ENCODE measurements at regions not wholly inside any gene's neighbourhood (a gene's known extent, or its start where the extent isn't known, plus 50 kb on each side); places are given as distances from the start of the nearest gene placed in this dataset.

GRCh38 chr7:31398815-31399214 lies 58.3 kb upstream of the NEUROD6 start:
- no peak for DNase-seq

GRCh38 chr7:31407178-31407676 lies 66.7 kb upstream of the NEUROD6 start:
- no peak for DNase-seq

DNA sequence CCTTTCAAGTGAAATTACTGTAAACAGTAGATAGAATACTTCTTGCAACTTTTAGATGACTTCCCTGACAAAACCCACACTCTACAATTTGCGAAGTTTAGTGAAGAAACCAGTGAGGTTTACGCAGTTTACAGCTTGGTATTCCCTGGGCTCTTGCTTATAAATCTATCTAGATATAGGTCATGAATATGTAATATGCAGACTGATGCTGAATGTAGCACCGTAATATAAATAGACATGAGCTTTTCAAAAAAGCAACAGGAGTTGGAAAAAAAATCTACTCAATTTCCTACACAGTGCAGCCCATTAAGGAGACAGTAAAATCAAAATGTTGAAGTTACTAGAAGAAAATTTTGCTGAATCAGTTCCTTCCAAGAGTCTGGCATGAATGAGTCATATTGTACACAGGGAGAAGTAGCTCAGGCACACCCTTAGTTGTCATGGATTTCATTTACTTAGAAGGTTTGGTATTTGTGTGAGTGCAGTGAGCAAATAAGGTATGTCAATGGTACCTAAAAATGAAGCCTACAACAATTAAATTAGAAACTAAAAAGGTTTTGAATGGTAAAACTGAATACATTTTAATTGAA lies 67.7 kb upstream of the NEUROD6 start:
- DNase-seq: no peak

GRCh38 chr7:31410265-31410664 lies 69.7 kb upstream of the NEUROD6 start:
- DNase-seq: no peak

- no peak for DNase-seq
Observed at GRCh38 chr7:31411416-31411815, 70.9 kb upstream of the NEUROD6 start.

DNA sequence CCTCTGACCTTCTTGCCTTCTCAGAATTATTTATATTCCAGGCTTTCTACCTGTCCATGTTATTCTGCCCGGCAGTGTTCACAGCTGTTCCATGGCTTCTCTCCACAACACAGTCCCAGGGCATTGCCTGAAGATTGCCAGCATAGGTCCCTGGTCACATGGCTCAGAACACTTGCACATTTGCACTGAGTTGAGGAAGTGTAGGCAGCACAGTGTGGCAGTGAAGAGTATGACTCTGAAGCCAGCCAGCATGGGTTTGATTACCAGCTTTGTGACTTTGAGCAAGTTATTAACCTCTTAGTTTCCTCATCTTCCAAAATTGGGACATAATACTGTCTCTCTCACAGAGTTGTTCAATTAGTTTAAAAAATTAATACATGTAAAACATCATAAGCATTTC lies 73.2 kb upstream of the NEUROD6 start:
- DNase-seq: no peak

DNA sequence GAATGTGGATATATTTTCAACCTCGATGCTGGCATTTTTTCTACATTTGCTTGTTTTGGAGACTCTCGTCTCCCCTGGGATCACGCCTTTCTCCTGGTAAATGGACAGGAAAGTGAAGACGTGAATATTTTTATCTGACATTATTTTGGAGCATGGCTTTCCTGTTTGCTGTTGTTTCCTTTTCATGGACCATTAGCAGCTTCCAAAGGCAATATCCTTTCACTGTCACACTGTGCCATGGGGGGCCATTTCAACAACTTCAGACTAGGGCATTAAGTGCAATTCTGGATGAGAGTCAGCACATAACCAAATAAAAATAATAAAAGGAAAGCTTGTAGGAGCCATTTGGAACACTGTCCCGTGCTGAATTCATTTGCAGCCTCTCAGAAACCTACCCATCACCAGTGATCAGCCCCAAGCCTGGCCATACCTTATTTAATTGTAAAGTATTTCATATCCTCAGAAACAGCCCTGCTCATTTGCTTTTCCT lies 75.9 kb upstream of the NEUROD6 start:
- no peak for DNase-seq

- no peak for DNase-seq
Observed at GRCh38 chr7:31418928-31419327, 78.4 kb upstream of the NEUROD6 start.

DNA sequence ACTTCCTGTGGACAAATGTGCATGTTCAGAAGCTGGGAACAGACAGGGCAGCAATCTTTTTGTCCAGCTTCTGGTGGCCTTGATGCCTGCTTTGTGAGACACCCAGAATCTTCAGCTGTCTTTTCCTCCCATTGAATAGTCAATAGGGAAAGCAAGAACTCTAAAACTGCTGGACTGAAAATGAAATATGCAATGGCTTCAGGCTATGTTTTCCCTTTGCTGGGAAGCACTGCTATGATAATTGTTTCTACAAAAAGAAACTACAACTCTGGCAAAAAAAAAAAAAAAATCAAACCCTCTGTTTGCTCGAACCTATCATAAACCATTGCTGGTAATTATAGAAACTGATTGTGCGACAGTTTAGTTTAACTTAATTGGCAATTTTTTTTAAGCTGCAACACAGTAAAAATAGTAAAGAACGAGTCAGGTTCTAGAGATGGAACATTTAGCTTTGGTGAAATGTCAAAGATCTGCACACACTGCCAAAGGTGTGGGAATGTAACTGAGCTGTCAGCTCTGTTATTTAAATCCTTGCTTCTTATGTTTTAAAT lies 79.1 kb upstream of the NEUROD6 start:
- DNase-seq: no peak

DNA sequence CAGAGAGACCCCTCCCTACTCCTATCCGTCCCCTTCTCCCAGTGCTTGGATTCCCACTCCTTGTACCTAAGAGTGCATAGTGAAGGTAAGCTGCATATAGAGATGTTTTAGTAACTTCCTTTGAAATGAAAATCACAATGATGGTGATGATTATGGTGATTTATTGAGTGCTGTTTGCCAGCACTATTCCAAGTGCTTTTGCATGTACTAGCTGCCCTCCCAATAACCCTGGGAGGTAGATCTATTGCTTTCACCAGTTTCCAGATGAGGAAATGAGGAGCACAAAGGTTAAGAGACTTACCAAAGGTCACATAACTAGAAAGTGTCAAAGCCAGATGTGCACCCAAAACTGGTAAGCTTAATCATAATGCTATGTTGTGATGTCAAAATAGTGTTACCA lies 80.4 kb upstream of the NEUROD6 start:
- no peak for DNase-seq

DNA sequence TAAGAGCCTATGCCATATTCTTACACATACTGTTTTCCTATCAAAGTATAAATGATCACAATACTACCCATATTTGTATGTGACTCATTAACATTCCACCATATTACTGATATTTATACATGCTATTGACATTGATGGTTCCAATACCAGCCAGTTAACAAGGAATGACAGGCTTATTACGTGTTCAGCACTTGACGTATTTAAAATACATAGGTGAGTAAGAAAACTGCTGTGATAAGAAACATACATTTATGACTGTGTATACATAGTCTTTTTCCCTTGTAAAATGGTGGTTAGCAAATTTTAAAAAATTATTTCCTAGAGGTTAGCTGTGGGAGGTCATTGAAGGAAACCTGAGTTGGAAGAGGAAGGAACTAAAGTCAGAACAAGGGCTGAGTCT lies 81.1 kb upstream of the NEUROD6 start:
- no peak for DNase-seq

GRCh38 chr7:31423994-31424393 lies 83.5 kb upstream of the NEUROD6 start:
- DNase-seq: no peak

DNA sequence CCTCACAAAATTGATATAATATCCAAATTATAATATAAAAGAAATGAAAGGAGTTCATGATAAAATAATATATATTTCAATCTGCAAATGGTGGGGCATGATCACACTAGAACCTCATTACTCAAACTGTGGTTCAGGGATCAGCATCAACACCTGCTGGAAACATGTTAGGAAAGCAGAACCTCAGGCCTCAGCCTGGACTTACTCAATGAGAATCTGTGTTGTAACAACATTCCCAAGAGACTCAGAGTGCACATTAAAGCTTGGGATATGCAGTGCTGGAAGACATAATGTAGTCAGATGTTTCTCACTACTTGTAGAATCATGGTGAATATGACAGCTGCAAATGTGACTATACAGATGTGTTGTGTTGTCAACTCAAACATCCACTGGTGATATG lies 81.7 kb upstream of the ITPRID1 start:
- DNase-seq: no peak

DNA sequence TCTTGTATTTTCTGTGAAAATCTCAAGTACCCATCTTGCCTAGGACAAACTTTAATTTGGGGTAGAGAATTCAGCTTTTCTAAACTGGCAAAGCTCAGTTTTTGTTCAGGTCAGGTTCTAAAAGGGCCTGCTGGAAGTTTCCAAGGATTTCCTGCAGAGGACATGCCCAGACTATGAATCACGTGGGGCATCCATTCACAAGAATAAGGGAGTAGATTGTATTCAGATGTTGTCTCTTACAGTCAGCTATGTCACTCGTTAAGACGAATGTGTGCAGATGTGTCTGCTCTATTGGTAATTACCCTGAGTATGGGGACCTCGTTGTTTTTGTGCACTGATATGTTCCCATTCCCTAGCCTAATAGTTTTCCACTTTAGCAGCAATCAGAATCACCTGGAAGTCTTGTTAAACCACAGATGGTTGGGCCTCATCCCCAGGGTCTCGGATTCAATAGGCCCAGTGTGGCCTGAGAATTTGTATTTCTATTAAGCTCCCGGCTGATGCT lies 81.0 kb upstream of the ITPRID1 start:
- DNase-seq: no peak

- no peak for DNase-seq
Observed at GRCh38 chr7:31437250-31437865, 76.5 kb upstream of the ITPRID1 start.

- no peak for DNase-seq
Observed at GRCh38 chr7:31439165-31439564, 74.7 kb upstream of the ITPRID1 start.

GRCh38 chr7:31440511-31440910 lies 73.4 kb upstream of the ITPRID1 start:
- no peak for DNase-seq

DNA sequence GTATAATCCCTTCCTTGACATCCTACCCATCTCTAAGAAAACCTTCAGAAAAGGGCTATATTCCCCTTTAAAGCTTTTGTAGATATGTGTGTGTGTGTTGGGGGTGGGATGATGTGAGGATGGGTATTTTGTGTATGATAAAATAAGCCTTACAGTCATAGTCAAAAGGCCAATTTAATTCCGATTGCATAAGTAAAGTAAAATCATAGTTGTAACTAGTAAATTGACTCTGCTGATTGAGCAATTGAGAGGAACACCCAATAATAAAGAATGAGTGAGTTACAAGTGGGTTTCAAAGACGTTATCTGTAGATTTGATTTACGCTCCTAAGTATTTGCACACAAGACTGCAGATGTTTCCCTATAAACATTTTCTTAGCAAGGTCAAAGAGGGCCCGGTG lies 71.3 kb upstream of the ITPRID1 start:
- DNase-seq: no peak

GRCh38 chr7:31443457-31443856 lies 70.4 kb upstream of the ITPRID1 start:
- DNase-seq: peak; percentile 57

DNA sequence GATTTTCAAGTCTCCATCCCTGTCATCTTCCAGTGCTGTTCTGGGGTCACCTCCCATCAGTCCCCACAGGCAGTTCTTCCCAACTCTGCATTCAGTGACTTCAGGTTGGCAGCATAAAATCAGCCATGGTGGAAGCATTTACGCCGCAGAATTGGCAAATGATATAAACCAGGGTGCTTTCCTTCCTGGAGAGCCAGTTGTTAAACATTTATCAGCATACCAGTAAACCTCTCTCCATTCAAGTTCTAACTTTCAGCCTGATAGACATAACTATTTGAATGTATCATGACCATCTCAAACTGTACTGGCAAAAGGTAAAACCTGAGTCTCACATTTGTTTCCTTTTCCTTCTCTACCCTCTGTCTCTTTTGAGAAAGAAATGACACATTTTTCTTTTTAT lies 69.7 kb upstream of the ITPRID1 start:
- no peak for DNase-seq

GRCh38 chr7:31445686-31446355 lies 68.1 kb upstream of the ITPRID1 start:
- no peak for DNase-seq

DNA sequence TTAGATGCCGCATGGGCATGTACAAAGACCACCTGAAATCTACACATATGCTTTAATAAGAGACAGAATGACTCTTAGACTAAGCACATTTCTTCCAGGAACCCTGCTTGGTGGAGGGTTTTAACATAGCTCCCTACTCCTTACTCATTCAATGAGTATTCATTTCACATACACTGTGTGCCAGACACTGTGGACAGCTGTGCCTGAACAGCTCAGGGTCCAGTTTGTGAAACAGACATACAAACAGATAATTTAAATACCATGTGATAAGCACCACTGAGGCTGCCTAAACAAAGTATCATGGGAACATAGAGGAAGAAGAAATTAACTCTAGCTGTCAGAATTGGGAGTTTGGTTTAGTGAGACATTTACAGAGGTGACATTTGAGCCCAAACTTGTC lies 65.2 kb upstream of the ITPRID1 start:
- DNase-seq: no peak

DNA sequence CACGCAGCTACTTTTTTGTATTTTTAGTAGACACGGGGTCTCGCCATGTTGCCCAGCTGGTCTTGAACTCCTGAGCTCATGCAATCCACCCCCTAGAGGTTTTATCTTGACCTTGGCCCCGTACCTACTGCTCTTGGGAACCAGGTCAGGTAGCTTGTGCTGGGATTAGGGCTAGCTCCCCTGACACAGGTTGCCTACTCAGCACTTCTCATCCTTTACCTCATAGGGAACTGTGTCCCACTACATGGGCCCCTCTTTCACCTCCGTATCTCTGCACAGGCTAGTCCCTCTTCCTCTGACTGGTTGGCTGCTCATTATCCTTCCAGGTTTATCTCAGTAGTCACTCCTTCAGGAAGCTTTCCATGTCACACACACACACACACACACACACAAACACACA lies 58.0 kb upstream of the ITPRID1 start:
- DNase-seq: no peak
